A172 (cell line): ENCODE measurements at regions not wholly inside any gene's neighbourhood (a gene's known extent, or its start where the extent isn't known, plus 50 kb on each side); places are given as distances from the start of the nearest gene placed in this dataset.

ENCODE experiments used
- DNase-seq: peaks from one replicate; pipeline ENCODE4 v3.0.0-alpha.2; 2015; ENCODE audit warnings: low spot score

GRCh38 chr18:45378308-45378707, 237.0 kb upstream of the SLC14A2 start:
- no peak for DNase-seq

GRCh38 chr18:45378933-45379332, 236.3 kb upstream of the SLC14A2 start:
- DNase-seq: no peak

GRCh38 chr18:45379903-45380302, 235.4 kb upstream of the SLC14A2 start:
- peak; percentile 24 for DNase-seq

- DNase-seq: no peak
These were observed 234.0 kb upstream of the SLC14A2 start for GRCh38 chr18:45381282-45381681.

GRCh38 chr18:45383228-45383627, 232.0 kb upstream of the SLC14A2 start:
- no peak for DNase-seq

GRCh38 chr18:45384137-45384961, 230.9 kb upstream of the SLC14A2 start:
- DNase-seq: peak; percentile 23

- DNase-seq: no peak
These were observed 230.3 kb upstream of the SLC14A2 start for GRCh38 chr18:45384962-45385315.

GRCh38 chr18:45386041-45386655, 229.1 kb upstream of the SLC14A2 start:
- DNase-seq: no peak

GRCh38 chr18:45387229-45387628, 228.0 kb upstream of the SLC14A2 start:
- no peak for DNase-seq

- no peak for DNase-seq
These were observed 216.8 kb upstream of the SLC14A2 start for GRCh38 chr18:45398448-45398847.

- DNase-seq: no peak
These were observed 216.1 kb upstream of the SLC14A2 start for GRCh38 chr18:45399146-45399545.

- DNase-seq: no peak
These were observed 215.6 kb upstream of the SLC14A2 start for GRCh38 chr18:45399643-45400042.

- DNase-seq: peak; percentile 67
These were observed 212.7 kb upstream of the SLC14A2 start for GRCh38 chr18:45402485-45403056.

- no peak for DNase-seq
These were observed 211.8 kb upstream of the SLC14A2 start for GRCh38 chr18:45403341-45404049.

GRCh38 chr18:45408218-45408617, 207.1 kb upstream of the SLC14A2 start:
- DNase-seq: no peak

GRCh38 chr18:45409971-45410370, 205.3 kb upstream of the SLC14A2 start:
- DNase-seq: no peak

GRCh38 chr18:45412577-45412976, 202.7 kb upstream of the SLC14A2 start:
- peak; percentile 28 for DNase-seq

GRCh38 chr18:45413180-45413836, 202.0 kb upstream of the SLC14A2 start:
- no peak for DNase-seq

GRCh38 chr18:45415614-45416013, 199.7 kb upstream of the SLC14A2 start:
- DNase-seq: no peak

- peak; percentile 10 for DNase-seq
These were observed 199.1 kb upstream of the SLC14A2 start for GRCh38 chr18:45416168-45416567.

GRCh38 chr18:45417392-45417791, 197.9 kb upstream of the SLC14A2 start:
- no peak for DNase-seq

- DNase-seq: no peak
These were observed 191.6 kb upstream of the SLC14A2 start for GRCh38 chr18:45423659-45424058.
